Cardiac fibroblast (primary cell): ENCODE measurements at regions not wholly inside any gene's neighbourhood (a gene's known extent, or its start where the extent isn't known, plus 50 kb on each side); places are given as distances from the start of the nearest gene placed in this dataset.
"Not testable (repeated sequence)": the region's sequence is repeated elsewhere in the genome, so short reads cannot be mapped to it uniquely, and the experiment has no call there.

Experiments used
- DNase-seq, 2 donors: peaks; one replicate each; pipeline versions ENCODE4 v3.0.0 to v3.0.0-alpha.2; 2010; ENCODE audit warnings: low read depth in 2 of 2
- H3K4me3 ChIP-seq, 2 donors: replicated peaks in 1 of 2; 1 replicate in 1 of 2; 2 replicates in 1 of 2; pipeline ENCODE4 v1.5.1; 2011; ENCODE audit warnings: low read depth in 2 of 2, low read length in 2 of 2, mild to moderate bottlenecking in 2 of 2, moderate library complexity in 1 of 2
- CTCF ChIP-seq: IDR thresholded peaks from one replicate; pipeline ENCODE4 v1.5.1; 2011; ENCODE audit warnings: low read depth, mild to moderate bottlenecking, low read length, inconsistent platforms

GRCh38 chr4:64125354-64125753 is 283.9 kb downstream of the TECRL start:
- no peak overlapping the region for H3K4me3 ChIP-seq
- DNase-seq: no peak
- TF ChIP-seq CTCF: no peak

GRCh38 chr4:64121803-64122202 is 287.4 kb downstream of the TECRL start:
- DNase-seq: no peak
- no peak overlapping the region for H3K4me3 ChIP-seq
- TF ChIP-seq CTCF: no peak

GRCh38 chr4:64105903-64106302 is 303.3 kb downstream of the TECRL start:
- TF ChIP-seq CTCF: no peak
- DNase-seq: no peak
- H3K4me3 ChIP-seq: no peak overlapping the region

GRCh38 chr4:64095398-64095797 is 313.9 kb downstream of the TECRL start:
- DNase-seq: no peak
- no peak overlapping the region for H3K4me3 ChIP-seq
- no peak for TF ChIP-seq CTCF

- no peak for DNase-seq
- no peak for TF ChIP-seq CTCF
- H3K4me3 ChIP-seq: no peak overlapping the region
These were observed 329.9 kb downstream of the TECRL start for GRCh38 chr4:64079316-64079715.

- no peak overlapping the region for H3K4me3 ChIP-seq
- no peak for TF ChIP-seq CTCF
- no peak for DNase-seq
These were observed 341.2 kb downstream of the TECRL start for GRCh38 chr4:64068096-64068495.

- TF ChIP-seq CTCF: no peak
- H3K4me3 ChIP-seq: no peak overlapping the region
- no peak for DNase-seq
These were observed 346.3 kb downstream of the TECRL start for GRCh38 chr4:64062991-64063390.

GRCh38 chr4:64037033-64037432 is 372.2 kb downstream of the TECRL start:
- not testable (repeated sequence) for DNase-seq, H3K4me3 ChIP-seq
